GM23338 (cell line): ENCODE measurements at regions not wholly inside any gene's neighbourhood (a gene's known extent, or its start where the extent isn't known, plus 50 kb on each side); places are given as distances from the start of the nearest gene placed in this dataset.

Experiments
- CTCF ChIP-seq, 2 experiments: fragments of 200-600 bp in 1 of 2; sonication (generic) in 1 of 2; conservative IDR thresholded peaks; 2 replicates each; pipeline versions ENCODE4 v1.5.1 to v1.6.1; 2016 to 2017; ENCODE audit warnings: antibody characterized with exemption in 2 of 2, low read depth in 2 of 2, mild to moderate bottlenecking in 2 of 2, moderate library complexity in 1 of 2
- ETS1 ChIP-seq: IDR thresholded peaks from 2 replicates; pipeline ENCODE4 v1.6.1; 2016; ENCODE audit warnings: antibody characterized with exemption
- EZH2phosphoT487 ChIP-seq: fragments of 200-600 bp; sonication (generic); IDR thresholded peaks from one replicate; pipeline ENCODE4 v1.8.1; 2018; ENCODE audit warnings: antibody characterized with exemption; ENCODE audit not compliant: unreplicated experiment
- REST ChIP-seq: IDR thresholded peaks from one replicate; pipeline ENCODE4 v1.6.1; 2018; ENCODE audit warnings: antibody characterized with exemption; ENCODE audit not compliant: unreplicated experiment

GRCh38 chr11:95544095-95544856, 245.3 kb downstream of the FAM76B start:
- TF ChIP-seq CTCF (conservative IDR thresholded peaks at IDR 0.05; ENCODE audit: low read depth in 2 of 2) (no peak), ETS1 (no peak), EZH2phosphoT487 (no peak), REST (no peak)
